ENCODE measurements at regions not wholly inside any gene's neighbourhood (a gene's known extent, or its start where the extent isn't known, plus 50 kb on each side); places are given as distances from the start of the nearest gene placed in this dataset.

- no peak for DNase-seq (ENCODE audit: extremely low spot score, unreplicated experiment)
- Mint-ChIP-seq H3K4me3 (no peak overlapping the region), H3K27ac (no peak overlapping the region), H3K9me3 (peaks cover 12% of the 10 kb centered on the region), H3K4me1 (ENCODE audit: unreplicated experiment) (no peaks in the 10 kb centered on the region), H3K27me3 (peaks cover 7% of the 10 kb centered on the region), H3K36me3 (no peaks in the 10 kb centered on the region)
- no peak for TF ChIP-seq CTCF (conservative IDR thresholded peaks at IDR 0.05)
Observed at GRCh38 chr18:22640281-22640842, 222.6 kb upstream of the CTAGE1 start.

GRCh38 chr18:22641958-22642357, 224.2 kb upstream of the CTAGE1 start:
- H3K4me3 Mint-ChIP-seq: no peak overlapping the region
- no peak overlapping the region for H3K27ac Mint-ChIP-seq
- H3K4me1 Mint-ChIP-seq (ENCODE audit: unreplicated experiment): no peaks in the 10 kb centered on the region

GRCh38 chr18:22643731-22644130, 226.0 kb upstream of the CTAGE1 start:
- no peak for DNase-seq (ENCODE audit: extremely low spot score, unreplicated experiment)
- peaks cover 5% of the 10 kb centered on the region for H3K9me3 Mint-ChIP-seq

More at GRCh38 chr18:22641958-22642357, 224.2 kb upstream of the CTAGE1 start:
- Mint-ChIP-seq H3K9me3 (peaks cover 9% of the 10 kb centered on the region), H3K27me3 (peaks cover 6% of the 10 kb centered on the region), H3K36me3 (no peaks in the 10 kb centered on the region)
- no peak for DNase-seq (ENCODE audit: extremely low spot score, unreplicated experiment)
- TF ChIP-seq CTCF (conservative IDR thresholded peaks at IDR 0.05): no peak

GRCh38 chr18:22650247-22650646, 232.5 kb upstream of the CTAGE1 start:
- no peak overlapping the region for H3K27ac Mint-ChIP-seq
- H3K4me1 Mint-ChIP-seq (ENCODE audit: unreplicated experiment): no peaks in the 10 kb centered on the region
- no peaks in the 10 kb centered on the region for H3K36me3 Mint-ChIP-seq
- H3K9me3 Mint-ChIP-seq: peaks cover 6% of the 10 kb centered on the region
- TF ChIP-seq CTCF (conservative IDR thresholded peaks at IDR 0.05): no peak
- H3K27me3 Mint-ChIP-seq: peaks cover 4% of the 10 kb centered on the region
- no peak for DNase-seq (ENCODE audit: extremely low spot score, unreplicated experiment)
- no peak overlapping the region for H3K4me3 Mint-ChIP-seq

More at GRCh38 chr18:22643731-22644130, 226.0 kb upstream of the CTAGE1 start:
- no peak overlapping the region for H3K4me3 Mint-ChIP-seq
- no peaks in the 10 kb centered on the region for H3K4me1 Mint-ChIP-seq (ENCODE audit: unreplicated experiment)
- H3K27me3 Mint-ChIP-seq: peaks cover 6% of the 10 kb centered on the region
- no peaks in the 10 kb centered on the region for H3K36me3 Mint-ChIP-seq
- no peak for TF ChIP-seq CTCF (conservative IDR thresholded peaks at IDR 0.05)
- H3K27ac Mint-ChIP-seq: no peak overlapping the region

GRCh38 chr18:22657619-22658018, 239.9 kb upstream of the CTAGE1 start:
- Mint-ChIP-seq H3K36me3 (no peaks in the 10 kb centered on the region), H3K27ac (no peak overlapping the region), H3K27me3 (peaks cover 10% of the 10 kb centered on the region), H3K4me1 (ENCODE audit: unreplicated experiment) (no peaks in the 10 kb centered on the region), H3K4me3 (no peak overlapping the region), H3K9me3 (no peaks in the 10 kb centered on the region)
- TF ChIP-seq CTCF (conservative IDR thresholded peaks at IDR 0.05): no peak
- no peak for DNase-seq (ENCODE audit: extremely low spot score, unreplicated experiment)

- H3K27ac Mint-ChIP-seq: no peak overlapping the region
- peaks cover 10% of the 10 kb centered on the region for H3K27me3 Mint-ChIP-seq
- DNase-seq (ENCODE audit: extremely low spot score, unreplicated experiment): no peak
- no peak for TF ChIP-seq CTCF (conservative IDR thresholded peaks at IDR 0.05)
- H3K9me3 Mint-ChIP-seq: no peaks in the 10 kb centered on the region
- H3K36me3 Mint-ChIP-seq: no peaks in the 10 kb centered on the region
- no peak overlapping the region for H3K4me3 Mint-ChIP-seq
- H3K4me1 Mint-ChIP-seq (ENCODE audit: unreplicated experiment): no peaks in the 10 kb centered on the region
Observed at GRCh38 chr18:22658318-22658717, 240.6 kb upstream of the CTAGE1 start.

Measured in type B pancreatic cell (in vitro differentiated cells).